ENCODE measurements at regions not wholly inside any gene's neighbourhood (a gene's known extent, or its start where the extent isn't known, plus 50 kb on each side); places are given as distances from the start of the nearest gene placed in this dataset.

GRCh38 chr18:72207280-72207679 lies 336.9 kb downstream of the CBLN2 start:
- Histone ChIP-seq H3K27me3 (ENCODE audit: control insufficient read depth in 3 of 3, insufficient read depth in 3 of 3, low read length in 3 of 3) (no peaks in the 10 kb centered on the region), H3K36me3 (ENCODE audit: control insufficient read depth in 3 of 3, insufficient read depth in 3 of 3, low read length in 3 of 3) (no peaks in the 10 kb centered on the region), H3K4me1 (ENCODE audit: control insufficient read depth in 3 of 3, insufficient read depth in 3 of 3, low read length in 3 of 3) (no peaks in the 10 kb centered on the region), H3K27ac (ENCODE audit: low read depth, low read length) (no peak overlapping the region), H3K4me3 (ENCODE audit: low read length in 3 of 3) (no peak overlapping the region), H3K9me3 (ENCODE audit: control insufficient read depth in 3 of 3, low read length in 3 of 3) (peaks cover 0 to 3% (median 0%) of the 10 kb centered on the region in 3 donors), H3K9ac (ENCODE audit: low read depth in 1 of 3, low read length in 3 of 3) (no peak overlapping the region)

GRCh38 chr18:72206814-72207213 lies 337.3 kb downstream of the CBLN2 start:
- Histone ChIP-seq H3K4me3 (ENCODE audit: low read length in 3 of 3) (no peak overlapping the region), H3K9me3 (ENCODE audit: control insufficient read depth in 3 of 3, low read length in 3 of 3) (peaks cover 0 to 3% (median 0%) of the 10 kb centered on the region in 3 donors), H3K36me3 (ENCODE audit: control insufficient read depth in 3 of 3, insufficient read depth in 3 of 3, low read length in 3 of 3) (no peaks in the 10 kb centered on the region), H3K4me1 (ENCODE audit: control insufficient read depth in 3 of 3, insufficient read depth in 3 of 3, low read length in 3 of 3) (no peaks in the 10 kb centered on the region), H3K27ac (ENCODE audit: low read depth, low read length) (no peak overlapping the region), H3K9ac (ENCODE audit: low read depth in 1 of 3, low read length in 3 of 3) (no peak overlapping the region), H3K27me3 (ENCODE audit: control insufficient read depth in 3 of 3, insufficient read depth in 3 of 3, low read length in 3 of 3) (no peaks in the 10 kb centered on the region)

- Histone ChIP-seq H3K27me3 (ENCODE audit: control insufficient read depth in 3 of 3, insufficient read depth in 3 of 3, low read length in 3 of 3) (no peaks in the 10 kb centered on the region), H3K36me3 (ENCODE audit: control insufficient read depth in 3 of 3, insufficient read depth in 3 of 3, low read length in 3 of 3) (no peaks in the 10 kb centered on the region), H3K4me3 (ENCODE audit: low read length in 3 of 3) (no peak overlapping the region), H3K9ac (ENCODE audit: low read depth in 1 of 3, low read length in 3 of 3) (no peak overlapping the region), H3K27ac (ENCODE audit: low read depth, low read length) (no peak overlapping the region), H3K9me3 (ENCODE audit: control insufficient read depth in 3 of 3, low read length in 3 of 3) (no peaks in the 10 kb centered on the region), H3K4me1 (ENCODE audit: control insufficient read depth in 3 of 3, insufficient read depth in 3 of 3, low read length in 3 of 3) (no peaks in the 10 kb centered on the region)
These were observed 343.1 kb downstream of the CBLN2 start for GRCh38 chr18:72201032-72201431.

- H3K27me3 ChIP-seq (ENCODE audit: control insufficient read depth in 3 of 3, insufficient read depth in 3 of 3, low read length in 3 of 3) = no peaks in the 10 kb centered on the region
- no peak overlapping the region for H3K4me3 ChIP-seq (ENCODE audit: low read length in 3 of 3)
- no peaks in the 10 kb centered on the region for H3K9me3 ChIP-seq (ENCODE audit: control insufficient read depth in 3 of 3, low read length in 3 of 3)
- no peak overlapping the region for H3K27ac ChIP-seq (ENCODE audit: low read depth, low read length)
- no peaks in the 10 kb centered on the region for H3K4me1 ChIP-seq (ENCODE audit: control insufficient read depth in 3 of 3, insufficient read depth in 3 of 3, low read length in 3 of 3)
- no peak overlapping the region for H3K9ac ChIP-seq (ENCODE audit: low read depth in 1 of 3, low read length in 3 of 3)
- H3K36me3 ChIP-seq (ENCODE audit: control insufficient read depth in 3 of 3, insufficient read depth in 3 of 3, low read length in 3 of 3) = no peaks in the 10 kb centered on the region
These were observed 346.6 kb downstream of the CBLN2 start for GRCh38 chr18:72197591-72197990.

GRCh38 chr18:72194072-72194471 lies 350.1 kb downstream of the CBLN2 start:
- Histone ChIP-seq H3K4me3 (ENCODE audit: low read length in 3 of 3) (no peak overlapping the region), H3K4me1 (ENCODE audit: control insufficient read depth in 3 of 3, insufficient read depth in 3 of 3, low read length in 3 of 3) (no peaks in the 10 kb centered on the region), H3K9me3 (ENCODE audit: control insufficient read depth in 3 of 3, low read length in 3 of 3) (no peaks in the 10 kb centered on the region), H3K9ac (ENCODE audit: low read depth in 1 of 3, low read length in 3 of 3) (no peak overlapping the region), H3K36me3 (ENCODE audit: control insufficient read depth in 3 of 3, insufficient read depth in 3 of 3, low read length in 3 of 3) (no peaks in the 10 kb centered on the region), H3K27me3 (ENCODE audit: control insufficient read depth in 3 of 3, insufficient read depth in 3 of 3, low read length in 3 of 3) (no peaks in the 10 kb centered on the region), H3K27ac (ENCODE audit: low read depth, low read length) (no peak overlapping the region)

GRCh38 chr18:72187956-72188355 lies 356.2 kb downstream of the CBLN2 start:
- Histone ChIP-seq H3K4me3 (ENCODE audit: low read length in 3 of 3) (no peak overlapping the region), H3K9ac (ENCODE audit: low read depth in 1 of 3, low read length in 3 of 3) (no peak overlapping the region), H3K27ac (ENCODE audit: low read depth, low read length) (no peak overlapping the region), H3K4me1 (ENCODE audit: control insufficient read depth in 3 of 3, insufficient read depth in 3 of 3, low read length in 3 of 3) (no peaks in the 10 kb centered on the region), H3K36me3 (ENCODE audit: control insufficient read depth in 3 of 3, insufficient read depth in 3 of 3, low read length in 3 of 3) (no peaks in the 10 kb centered on the region), H3K27me3 (ENCODE audit: control insufficient read depth in 3 of 3, insufficient read depth in 3 of 3, low read length in 3 of 3) (no peaks in the 10 kb centered on the region), H3K9me3 (ENCODE audit: control insufficient read depth in 3 of 3, low read length in 3 of 3) (no peaks in the 10 kb centered on the region)

- Histone ChIP-seq H3K36me3 (ENCODE audit: control insufficient read depth in 3 of 3, insufficient read depth in 3 of 3, low read length in 3 of 3) (no peaks in the 10 kb centered on the region), H3K27ac (ENCODE audit: low read depth, low read length) (no peak overlapping the region), H3K27me3 (ENCODE audit: control insufficient read depth in 3 of 3, insufficient read depth in 3 of 3, low read length in 3 of 3) (no peaks in the 10 kb centered on the region), H3K9ac (ENCODE audit: low read depth in 1 of 3, low read length in 3 of 3) (no peak overlapping the region), H3K4me3 (ENCODE audit: low read length in 3 of 3) (no peak overlapping the region), H3K4me1 (ENCODE audit: control insufficient read depth in 3 of 3, insufficient read depth in 3 of 3, low read length in 3 of 3) (no peaks in the 10 kb centered on the region), H3K9me3 (ENCODE audit: control insufficient read depth in 3 of 3, low read length in 3 of 3) (peaks cover 0 to 3% (median 3%) of the 10 kb centered on the region in 3 donors)
These were observed 362.8 kb downstream of the CBLN2 start for GRCh38 chr18:72181241-72181764.

- H3K9me3 ChIP-seq (ENCODE audit: control insufficient read depth in 3 of 3, low read length in 3 of 3) = peaks cover 0 to 3% (median 3%) of the 10 kb centered on the region in 3 donors
- H3K9ac ChIP-seq (ENCODE audit: low read depth in 1 of 3, low read length in 3 of 3) = no peak overlapping the region
- no peaks in the 10 kb centered on the region for H3K4me1 ChIP-seq (ENCODE audit: control insufficient read depth in 3 of 3, insufficient read depth in 3 of 3, low read length in 3 of 3)
- H3K27ac ChIP-seq (ENCODE audit: low read depth, low read length) = no peak overlapping the region
- H3K27me3 ChIP-seq (ENCODE audit: control insufficient read depth in 3 of 3, insufficient read depth in 3 of 3, low read length in 3 of 3) = no peaks in the 10 kb centered on the region
- H3K4me3 ChIP-seq (ENCODE audit: low read length in 3 of 3) = no peak overlapping the region
- no peaks in the 10 kb centered on the region for H3K36me3 ChIP-seq (ENCODE audit: control insufficient read depth in 3 of 3, insufficient read depth in 3 of 3, low read length in 3 of 3)
These were observed 363.5 kb downstream of the CBLN2 start for GRCh38 chr18:72180689-72181088.

- H3K27me3 ChIP-seq (ENCODE audit: control insufficient read depth in 3 of 3, insufficient read depth in 3 of 3, low read length in 3 of 3) = no peaks in the 10 kb centered on the region
- no peak overlapping the region for H3K9ac ChIP-seq (ENCODE audit: low read depth in 1 of 3, low read length in 3 of 3)
- H3K36me3 ChIP-seq (ENCODE audit: control insufficient read depth in 3 of 3, insufficient read depth in 3 of 3, low read length in 3 of 3) = no peaks in the 10 kb centered on the region
- no peak overlapping the region for H3K27ac ChIP-seq (ENCODE audit: low read depth, low read length)
- H3K9me3 ChIP-seq (ENCODE audit: control insufficient read depth in 3 of 3, low read length in 3 of 3) = peaks cover 0 to 3% (median 0%) of the 10 kb centered on the region in 3 donors
- H3K4me3 ChIP-seq (ENCODE audit: low read length in 3 of 3) = no peak overlapping the region
- no peaks in the 10 kb centered on the region for H3K4me1 ChIP-seq (ENCODE audit: control insufficient read depth in 3 of 3, insufficient read depth in 3 of 3, low read length in 3 of 3)
These were observed 369.0 kb downstream of the CBLN2 start for GRCh38 chr18:72174972-72175649.

GRCh38 chr18:72171596-72171995 lies 372.5 kb downstream of the CBLN2 start:
- Histone ChIP-seq H3K27me3 (ENCODE audit: control insufficient read depth in 3 of 3, insufficient read depth in 3 of 3, low read length in 3 of 3) (no peaks in the 10 kb centered on the region), H3K9me3 (ENCODE audit: control insufficient read depth in 3 of 3, low read length in 3 of 3) (no peaks in the 10 kb centered on the region), H3K27ac (ENCODE audit: low read depth, low read length) (no peak overlapping the region), H3K9ac (ENCODE audit: low read depth in 1 of 3, low read length in 3 of 3) (no peak overlapping the region), H3K36me3 (ENCODE audit: control insufficient read depth in 3 of 3, insufficient read depth in 3 of 3, low read length in 3 of 3) (no peaks in the 10 kb centered on the region), H3K4me3 (ENCODE audit: low read length in 3 of 3) (no peak overlapping the region), H3K4me1 (ENCODE audit: control insufficient read depth in 3 of 3, insufficient read depth in 3 of 3, low read length in 3 of 3) (no peaks in the 10 kb centered on the region)

Data from skeletal muscle tissue (tissue), 3 donors.